Ovary (tissue), 7 donors: ENCODE measurements at regions not wholly inside any gene's neighbourhood (a gene's known extent, or its start where the extent isn't known, plus 50 kb on each side); places are given as distances from the start of the nearest gene placed in this dataset.
A peak's percentile ranks its signal among the peaks of the same experiment; 100 is the strongest.

Experiments used
- DNase-seq, 5 donors: peaks; one replicate each; pipeline ENCODE4 v3.0.0-alpha.2; 2019 to 2020
- H3K27ac ChIP-seq, 2 donors: fragments of 200-600 bp; one replicate each; pipeline versions ENCODE4 v1.5.1 to v1.8.0; 2019 to 2022
- H3K27me3 ChIP-seq: fragments of 200-600 bp; one replicate; pipeline ENCODE4 v1.8.0; 2022
- H3K36me3 ChIP-seq: fragments of 200-600 bp; sonication (generic); one replicate; pipeline ENCODE4 v1.5.1; 2019
- H3K4me1 ChIP-seq: one replicate; pipeline ENCODE4 v1.8.1; 2013; ENCODE audit warnings: mild to moderate bottlenecking, moderate library complexity; ENCODE audit not compliant: insufficient read depth
- H3K4me3 ChIP-seq: fragments of 200-600 bp; sonication (generic); one replicate; pipeline ENCODE4 v1.5.1; 2017
- H3K9me3 ChIP-seq, 2 donors: fragments of 200-600 bp in 1 of 2; sonication (generic) in 1 of 2; one replicate each; pipeline versions ENCODE4 v1.5.1 to v1.8.1; 2013 to 2019; ENCODE audit warnings: mild to moderate bottlenecking in 1 of 2, moderate library complexity in 1 of 2
- EP300 ChIP-seq: sonication (generic); formaldehyde crosslinking; IDR thresholded peaks from one replicate; pipeline ENCODE4 v1.6.1; 2017; ENCODE audit warnings: antibody characterized with exemption
- POLR2A ChIP-seq: fragments of 450-650 bp; IDR thresholded peaks from one replicate; pipeline ENCODE4 v1.6.1; 2017; ENCODE audit warnings: antibody characterized with exemption, mild to moderate bottlenecking, moderate library complexity
- WGBS, 3 donors: extraction: QIAGEN DNeasy Blood & Tissue Kit in 1 of 3; methylation state at CpG; one replicate each; pipeline versions ENCODE4 v1.1.5 to v1.1.7; 2013 to 2017; 5-methylcytosine and 5-hydroxymethylcytosine counted together
- intact Hi-C, 4 donors: fragments of 100-400 bp; cut with DNase I; formaldehyde crosslinking; loops; one replicate each; pipeline versions ENCODE4 v1.11.0 to v1.15.1; 2022 to 2023
- TF ChIP-seq, protein P1 (sequence below), 3 donors: fragments of 450-650 bp in 2 of 3; fragments of 200-600 bp in 1 of 3; IDR thresholded peaks; one replicate each; pipeline versions ENCODE4 v1.5.1 to v1.8.0; 2016 to 2022; ENCODE audit warnings: antibody characterized with exemption in 3 of 3, mild to moderate bottlenecking in 1 of 3
- donor health status: DM: no; HTN: no; CAD: no; lungs with moderate emphysema.
- donor health status: DM: no; HTN: no; CAD: no.
- donor health status: Bipolar disorder and iron deficiency.
- donor health status: DM: no; HTN: no; CAD: no.
- donor health status: DM: yes; HTN: yes; CAD: no.

DNA sequence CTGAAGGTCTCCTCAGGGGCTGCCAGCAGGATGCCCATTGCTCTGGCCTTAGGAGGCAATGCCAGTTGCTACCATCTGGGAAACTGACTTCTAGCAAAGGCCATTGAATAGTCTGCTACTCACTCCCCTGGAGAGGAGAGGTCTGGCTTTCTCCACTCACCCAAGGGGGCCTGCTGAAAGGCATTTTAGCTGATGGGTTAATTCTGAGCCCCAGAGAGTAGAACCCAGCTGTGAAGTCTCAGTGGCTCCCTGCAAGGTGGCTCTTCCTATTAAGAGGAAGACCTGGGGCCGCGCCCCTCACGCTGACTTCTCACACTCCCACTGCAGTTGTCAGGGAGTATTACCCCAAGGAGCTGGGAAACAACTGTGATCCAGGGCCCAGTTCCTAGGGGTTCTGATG, 213.3 kb upstream of the GALNT2 start:
- H3K4me3 ChIP-seq: no peak overlapping the region
- no peak for TF ChIP-seq POLR2A
- TF ChIP-seq EP300: no peak
- TF ChIP-seq, protein P1, sequence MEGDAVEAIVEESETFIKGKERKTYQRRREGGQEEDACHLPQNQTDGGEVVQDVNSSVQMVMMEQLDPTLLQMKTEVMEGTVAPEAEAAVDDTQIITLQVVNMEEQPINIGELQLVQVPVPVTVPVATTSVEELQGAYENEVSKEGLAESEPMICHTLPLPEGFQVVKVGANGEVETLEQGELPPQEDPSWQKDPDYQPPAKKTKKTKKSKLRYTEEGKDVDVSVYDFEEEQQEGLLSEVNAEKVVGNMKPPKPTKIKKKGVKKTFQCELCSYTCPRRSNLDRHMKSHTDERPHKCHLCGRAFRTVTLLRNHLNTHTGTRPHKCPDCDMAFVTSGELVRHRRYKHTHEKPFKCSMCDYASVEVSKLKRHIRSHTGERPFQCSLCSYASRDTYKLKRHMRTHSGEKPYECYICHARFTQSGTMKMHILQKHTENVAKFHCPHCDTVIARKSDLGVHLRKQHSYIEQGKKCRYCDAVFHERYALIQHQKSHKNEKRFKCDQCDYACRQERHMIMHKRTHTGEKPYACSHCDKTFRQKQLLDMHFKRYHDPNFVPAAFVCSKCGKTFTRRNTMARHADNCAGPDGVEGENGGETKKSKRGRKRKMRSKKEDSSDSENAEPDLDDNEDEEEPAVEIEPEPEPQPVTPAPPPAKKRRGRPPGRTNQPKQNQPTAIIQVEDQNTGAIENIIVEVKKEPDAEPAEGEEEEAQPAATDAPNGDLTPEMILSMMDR (IDR thresholded peaks at IDR 0.05): no peak
- 94 to 96% (median 95%) methylated on average over 3 of the region's 3 CpGs for WGBS, 3 donors
- no peaks in the 10 kb centered on the region for H3K9me3 ChIP-seq
- no peak for DNase-seq
- H3K27me3 ChIP-seq: no peaks in the 10 kb centered on the region
- H3K4me1 ChIP-seq: no peaks in the 10 kb centered on the region
- H3K36me3 ChIP-seq: no peaks in the 10 kb centered on the region
- H3K27ac ChIP-seq: no peak overlapping the region
- intact Hi-C loops: no loop called here

DNA sequence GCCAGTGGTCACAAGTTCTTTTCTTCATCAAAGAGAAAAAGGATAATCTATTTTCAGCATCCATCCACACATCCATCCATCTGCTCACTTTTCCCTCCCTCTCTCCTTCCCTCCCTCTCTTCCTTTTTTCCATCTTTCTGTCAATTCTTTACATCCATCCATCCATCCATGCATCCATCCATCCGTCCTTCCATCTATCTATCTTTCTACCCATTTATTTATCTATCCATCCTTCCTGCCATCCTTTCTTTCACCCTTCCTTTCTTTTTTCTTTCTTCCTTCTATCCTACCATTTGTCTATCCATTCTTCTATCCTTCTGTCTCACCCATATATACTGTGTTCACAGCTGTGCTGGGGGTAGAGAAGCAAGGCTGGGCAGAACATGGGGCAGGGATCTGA, 212.4 kb upstream of the GALNT2 start:
- TF ChIP-seq, protein P1 (IDR thresholded peaks at IDR 0.05): no peak
- no peak for TF ChIP-seq POLR2A
- no peak for TF ChIP-seq EP300
- WGBS, 3 donors: 90 to 100% (median 95%) methylated on average over 1 of the region's 1 CpG
- H3K9me3 ChIP-seq: no peaks in the 10 kb centered on the region

DNA sequence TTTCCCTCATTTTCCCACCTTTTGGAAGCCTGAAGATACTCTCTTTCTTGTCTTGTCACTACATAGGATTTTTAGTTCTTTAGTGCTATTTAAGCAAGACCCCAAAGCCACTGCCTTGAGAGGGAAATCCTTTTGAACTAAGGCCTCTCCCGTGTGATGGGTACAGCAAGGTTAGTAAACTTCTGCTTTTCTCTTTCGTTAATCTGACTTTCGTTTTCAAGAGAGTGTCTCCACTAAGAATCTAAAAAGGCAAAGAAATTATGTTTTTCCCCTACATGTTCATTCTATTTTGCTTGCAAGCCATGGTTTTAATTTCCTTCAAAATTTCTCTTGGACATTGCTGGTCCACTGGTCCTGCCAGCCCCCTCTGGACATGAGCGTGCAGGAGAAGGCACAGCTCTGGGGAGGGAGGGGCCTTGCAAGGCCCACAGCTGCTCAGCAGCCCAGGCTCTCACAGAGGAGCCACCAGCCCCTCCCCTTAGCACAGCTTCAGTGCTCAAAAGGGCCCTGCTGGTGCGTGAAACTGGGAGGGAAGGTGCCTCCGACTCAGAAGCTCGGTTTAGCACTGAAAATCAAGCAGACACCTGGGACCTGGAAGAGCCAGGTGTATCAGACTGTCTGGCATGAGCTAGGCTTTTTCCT, 210.9 kb upstream of the GALNT2 start:
- no peak overlapping the region for H3K4me3 ChIP-seq
- no peaks in the 10 kb centered on the region for H3K27me3 ChIP-seq
- TF ChIP-seq, protein P1 (IDR thresholded peaks at IDR 0.05): no peak
- TF ChIP-seq EP300 (no peak), POLR2A (no peak)
- H3K9me3 ChIP-seq: no peaks in the 10 kb centered on the region
- intact Hi-C loops: no loop called here
- no peaks in the 10 kb centered on the region for H3K36me3 ChIP-seq
- peak in 2 of 5 donors; percentile 49 to 50 for DNase-seq
- peaks cover 3% of the 10 kb centered on the region for H3K4me1 ChIP-seq
- H3K27ac ChIP-seq: peak overlapping the region in 1 of 2 donors; percentile 55
- 47 to 74% (median 53%) methylated on average over 7 of the region's 7 CpGs for whole genome bisulfite sequencing, 3 donors

More for the DNA sequence above, 212.4 kb upstream of the GALNT2 start:
- H3K27ac ChIP-seq: no peak overlapping the region
- no peaks in the 10 kb centered on the region for H3K27me3 ChIP-seq
- no peak for DNase-seq
- H3K4me1 ChIP-seq: no peaks in the 10 kb centered on the region
- H3K36me3 ChIP-seq: no peaks in the 10 kb centered on the region
- H3K4me3 ChIP-seq: no peak overlapping the region
- intact Hi-C loops: no loop called here

DNA sequence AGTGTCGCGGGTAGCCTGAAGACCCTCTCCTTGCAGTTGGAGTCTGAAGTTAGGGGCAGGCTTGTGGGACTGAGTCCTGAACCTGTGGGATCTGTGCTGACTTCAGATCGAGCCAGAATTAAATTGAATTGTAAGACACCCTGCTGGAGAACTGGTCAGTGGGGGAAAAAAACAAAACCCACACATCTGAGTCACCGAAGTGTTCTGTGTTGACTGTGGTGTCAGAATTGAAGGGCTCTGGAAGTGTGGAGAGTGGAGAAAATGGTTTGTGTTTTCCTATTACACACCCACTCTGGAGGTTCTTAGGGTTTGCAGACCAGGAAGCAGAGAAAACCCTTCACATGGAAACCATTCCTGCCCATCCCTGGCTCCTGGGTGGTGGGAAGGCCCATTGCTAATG, 209.5 kb upstream of the GALNT2 start:
- WGBS, 3 donors: 89 to 93% (median 90%) methylated on average over 4 of the region's 4 CpGs
- H3K27me3 ChIP-seq: no peaks in the 10 kb centered on the region

More for the DNA sequence above, 209.5 kb upstream of the GALNT2 start:
- DNase-seq: no peak
- Histone ChIP-seq H3K4me3 (no peak overlapping the region), H3K27ac (no peak overlapping the region), H3K4me1 (peaks cover 10% of the 10 kb centered on the region), H3K36me3 (no peaks in the 10 kb centered on the region), H3K9me3 (no peaks in the 10 kb centered on the region)
- TF ChIP-seq POLR2A (no peak), EP300 (no peak)
- TF ChIP-seq, protein P1 (IDR thresholded peaks at IDR 0.05): no peak
- intact Hi-C loops: no loop called here
